Testis (tissue), 2 donors: ENCODE measurements at regions not wholly inside any gene's neighbourhood (a gene's known extent, or its start where the extent isn't known, plus 50 kb on each side); places are given as distances from the start of the nearest gene placed in this dataset.

Experiments
- POLR2A ChIP-seq: fragments of 450-650 bp; IDR thresholded peaks from one replicate; pipeline ENCODE4 v1.6.1; 2017; ENCODE audit warnings: antibody characterized with exemption, mild to moderate bottlenecking, moderate library complexity
- TF ChIP-seq, protein P1 (sequence below), 3 experiments: fragments of 450-650 bp in 2 of 3; fragments of 200-600 bp in 1 of 3; sonication (generic) in 1 of 3; IDR thresholded peaks; one replicate each; pipeline ENCODE4 v1.5.1; 2016 to 2019; ENCODE audit warnings: antibody characterized with exemption in 3 of 3, mild to moderate bottlenecking in 2 of 3, moderate library complexity in 1 of 3

GRCh38 chr21:35361988-35362387 lies 312.9 kb upstream of the RUNX1 start:
- TF ChIP-seq, protein P1, sequence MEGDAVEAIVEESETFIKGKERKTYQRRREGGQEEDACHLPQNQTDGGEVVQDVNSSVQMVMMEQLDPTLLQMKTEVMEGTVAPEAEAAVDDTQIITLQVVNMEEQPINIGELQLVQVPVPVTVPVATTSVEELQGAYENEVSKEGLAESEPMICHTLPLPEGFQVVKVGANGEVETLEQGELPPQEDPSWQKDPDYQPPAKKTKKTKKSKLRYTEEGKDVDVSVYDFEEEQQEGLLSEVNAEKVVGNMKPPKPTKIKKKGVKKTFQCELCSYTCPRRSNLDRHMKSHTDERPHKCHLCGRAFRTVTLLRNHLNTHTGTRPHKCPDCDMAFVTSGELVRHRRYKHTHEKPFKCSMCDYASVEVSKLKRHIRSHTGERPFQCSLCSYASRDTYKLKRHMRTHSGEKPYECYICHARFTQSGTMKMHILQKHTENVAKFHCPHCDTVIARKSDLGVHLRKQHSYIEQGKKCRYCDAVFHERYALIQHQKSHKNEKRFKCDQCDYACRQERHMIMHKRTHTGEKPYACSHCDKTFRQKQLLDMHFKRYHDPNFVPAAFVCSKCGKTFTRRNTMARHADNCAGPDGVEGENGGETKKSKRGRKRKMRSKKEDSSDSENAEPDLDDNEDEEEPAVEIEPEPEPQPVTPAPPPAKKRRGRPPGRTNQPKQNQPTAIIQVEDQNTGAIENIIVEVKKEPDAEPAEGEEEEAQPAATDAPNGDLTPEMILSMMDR (IDR thresholded peaks at IDR 0.05) = no peak
- TF ChIP-seq POLR2A = no peak
